AG09309 (cell line): ENCODE measurements at regions not wholly inside any gene's neighbourhood (a gene's known extent, or its start where the extent isn't known, plus 50 kb on each side); places are given as distances from the start of the nearest gene placed in this dataset.

Experiments
- DNase-seq: peaks from one replicate; pipeline ENCODE4 v3.0.0-alpha.2; 2010; ENCODE audit warnings: low read depth
- H3K4me3 ChIP-seq: 2 replicates; pipeline ENCODE4 v1.5.1; 2011; ENCODE audit warnings: mild to moderate bottlenecking, low read depth, low read length, moderate library complexity; ENCODE audit not compliant: control insufficient read depth
- TF ChIP-seq, protein P1 (sequence below): IDR thresholded peaks from 2 replicates; pipeline ENCODE4 v1.5.1; 2011; ENCODE audit warnings: mild to moderate bottlenecking, low read depth, low read length, inconsistent platforms; ENCODE audit not compliant: insufficient read depth, control insufficient read depth; ENCODE audit errors: missing control alignments

DNA sequence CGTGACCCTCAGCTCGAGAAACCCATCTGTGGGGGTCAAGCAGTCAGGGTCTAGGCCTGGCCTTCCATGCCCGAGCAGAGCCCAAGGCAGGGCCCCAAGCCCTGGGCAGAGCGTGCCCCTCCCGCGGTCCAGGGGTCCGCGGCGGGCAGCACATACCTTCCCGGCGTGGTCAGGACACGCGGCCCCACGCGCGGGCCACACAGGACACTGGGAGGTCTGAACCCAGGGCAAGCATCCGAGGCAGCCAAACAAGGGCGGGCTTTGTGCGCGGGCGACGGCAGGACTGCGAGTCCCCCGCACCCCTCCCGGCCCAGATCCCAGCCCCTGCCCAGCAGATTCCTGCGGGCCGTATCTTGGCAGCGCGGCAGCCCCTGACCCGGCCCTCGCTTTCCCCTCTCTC, 61.6 kb upstream of the ACAN start:
- no peak overlapping the region for H3K4me3 ChIP-seq
- no peak for DNase-seq
- TF ChIP-seq, protein P1, sequence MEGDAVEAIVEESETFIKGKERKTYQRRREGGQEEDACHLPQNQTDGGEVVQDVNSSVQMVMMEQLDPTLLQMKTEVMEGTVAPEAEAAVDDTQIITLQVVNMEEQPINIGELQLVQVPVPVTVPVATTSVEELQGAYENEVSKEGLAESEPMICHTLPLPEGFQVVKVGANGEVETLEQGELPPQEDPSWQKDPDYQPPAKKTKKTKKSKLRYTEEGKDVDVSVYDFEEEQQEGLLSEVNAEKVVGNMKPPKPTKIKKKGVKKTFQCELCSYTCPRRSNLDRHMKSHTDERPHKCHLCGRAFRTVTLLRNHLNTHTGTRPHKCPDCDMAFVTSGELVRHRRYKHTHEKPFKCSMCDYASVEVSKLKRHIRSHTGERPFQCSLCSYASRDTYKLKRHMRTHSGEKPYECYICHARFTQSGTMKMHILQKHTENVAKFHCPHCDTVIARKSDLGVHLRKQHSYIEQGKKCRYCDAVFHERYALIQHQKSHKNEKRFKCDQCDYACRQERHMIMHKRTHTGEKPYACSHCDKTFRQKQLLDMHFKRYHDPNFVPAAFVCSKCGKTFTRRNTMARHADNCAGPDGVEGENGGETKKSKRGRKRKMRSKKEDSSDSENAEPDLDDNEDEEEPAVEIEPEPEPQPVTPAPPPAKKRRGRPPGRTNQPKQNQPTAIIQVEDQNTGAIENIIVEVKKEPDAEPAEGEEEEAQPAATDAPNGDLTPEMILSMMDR: no peak

DNA sequence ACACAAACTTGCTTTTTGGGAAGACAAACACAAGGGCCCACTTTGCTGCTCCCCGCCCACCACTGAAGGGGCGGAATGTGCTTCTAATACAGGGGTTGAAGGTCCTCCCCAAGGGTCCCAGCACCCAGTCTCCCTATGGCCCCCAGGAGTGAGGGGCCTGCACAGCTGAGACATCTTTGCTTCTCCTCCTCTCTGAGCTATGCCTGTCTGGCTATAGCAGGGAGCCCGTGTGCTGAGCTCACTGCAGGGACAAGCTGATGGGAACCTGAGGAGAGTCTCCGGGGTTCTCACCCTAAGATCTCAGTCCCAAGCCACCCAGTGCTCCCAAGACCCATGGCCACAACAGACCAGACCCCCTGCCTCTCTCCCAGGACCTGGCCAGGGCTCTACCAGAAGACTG, 61.1 kb upstream of the ACAN start:
- TF ChIP-seq, protein P1: no peak
- DNase-seq: no peak
- no peak overlapping the region for H3K4me3 ChIP-seq

DNA sequence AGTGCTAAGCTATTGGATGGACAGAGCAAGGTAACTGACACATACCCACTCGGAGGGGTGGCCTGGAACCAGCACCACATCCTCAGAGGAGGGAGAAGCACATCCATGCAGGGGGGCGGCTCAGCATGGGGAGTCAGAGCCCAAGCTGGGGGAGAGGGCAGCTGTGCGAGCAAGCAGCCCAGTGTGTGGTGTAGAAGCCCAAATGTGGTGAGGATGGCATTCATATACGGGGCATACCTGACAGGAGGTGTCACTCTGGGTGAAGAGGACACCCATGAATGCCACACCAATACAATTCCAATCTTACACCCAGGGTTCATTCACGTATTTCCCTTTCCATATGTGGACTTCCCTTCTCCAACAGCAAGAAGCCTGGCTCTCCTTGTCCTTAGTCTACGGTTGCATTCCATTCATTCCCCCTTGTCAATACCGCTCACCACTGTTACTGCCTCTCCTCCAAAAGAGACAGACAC, 58.7 kb upstream of the ACAN start:
- no peak for DNase-seq
- TF ChIP-seq, protein P1: no peak
- no peak overlapping the region for H3K4me3 ChIP-seq

DNA sequence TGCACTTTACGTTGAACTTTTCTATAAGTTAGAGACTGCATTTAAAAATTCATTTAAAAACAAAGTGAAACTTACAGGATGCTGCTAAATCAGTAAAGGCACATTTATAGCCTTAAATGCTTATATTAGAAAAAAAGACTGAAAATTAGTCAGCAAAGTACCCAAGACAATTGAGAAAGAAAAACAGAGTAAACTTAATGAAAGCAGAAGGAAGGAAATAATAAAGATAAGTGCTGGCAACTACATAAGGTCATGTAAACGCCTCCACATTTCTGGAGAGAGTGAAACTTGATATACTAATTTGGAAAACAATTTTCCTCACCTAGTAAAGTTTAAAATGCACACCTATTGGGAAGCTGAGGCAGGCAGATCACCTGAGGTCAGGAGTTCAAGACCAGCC, 58.2 kb upstream of the ACAN start:
- TF ChIP-seq, protein P1: no peak
- no peak overlapping the region for H3K4me3 ChIP-seq
- DNase-seq: peak; percentile 38

DNA sequence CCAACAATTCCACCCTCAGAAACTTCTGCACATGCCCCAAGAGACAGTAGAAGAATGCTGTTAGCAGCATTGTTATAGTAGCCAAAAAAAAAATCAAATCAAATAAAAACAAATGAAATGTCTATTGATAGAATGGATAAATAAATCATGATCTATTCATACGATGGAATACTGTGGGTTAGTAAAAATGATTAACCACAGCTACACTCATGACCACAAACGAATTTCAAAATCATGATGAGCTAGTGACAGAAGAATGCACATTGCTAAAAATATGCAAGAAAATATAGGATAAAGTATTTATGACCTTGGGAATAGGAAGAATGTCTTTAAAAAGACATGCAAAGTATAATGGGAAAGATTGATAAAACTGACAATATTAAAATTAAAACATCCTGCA, 57.5 kb upstream of the ACAN start:
- peak; percentile 87 for DNase-seq
- TF ChIP-seq, protein P1: no peak
- H3K4me3 ChIP-seq: no peak overlapping the region

DNA sequence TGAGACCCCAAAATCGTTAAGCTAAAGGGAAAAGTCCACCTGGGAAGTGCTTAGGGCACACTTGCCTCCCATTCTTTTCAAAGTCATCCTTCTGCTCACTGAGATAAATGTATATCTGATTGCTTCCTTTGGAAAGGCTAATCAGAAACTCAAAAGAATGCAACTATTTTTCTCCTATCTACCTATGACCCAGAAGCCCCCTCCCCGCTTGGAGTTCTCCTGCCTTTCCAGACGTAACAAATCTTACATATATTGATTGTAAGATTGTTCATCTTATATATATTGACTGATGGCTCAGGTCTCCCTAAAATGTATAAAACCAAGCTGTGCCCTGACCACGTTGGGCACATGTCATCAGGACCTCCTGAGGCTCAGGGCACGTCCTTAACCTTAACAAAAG, 56.8 kb upstream of the ACAN start:
- TF ChIP-seq, protein P1: no peak
- DNase-seq: no peak
- no peak overlapping the region for H3K4me3 ChIP-seq

DNA sequence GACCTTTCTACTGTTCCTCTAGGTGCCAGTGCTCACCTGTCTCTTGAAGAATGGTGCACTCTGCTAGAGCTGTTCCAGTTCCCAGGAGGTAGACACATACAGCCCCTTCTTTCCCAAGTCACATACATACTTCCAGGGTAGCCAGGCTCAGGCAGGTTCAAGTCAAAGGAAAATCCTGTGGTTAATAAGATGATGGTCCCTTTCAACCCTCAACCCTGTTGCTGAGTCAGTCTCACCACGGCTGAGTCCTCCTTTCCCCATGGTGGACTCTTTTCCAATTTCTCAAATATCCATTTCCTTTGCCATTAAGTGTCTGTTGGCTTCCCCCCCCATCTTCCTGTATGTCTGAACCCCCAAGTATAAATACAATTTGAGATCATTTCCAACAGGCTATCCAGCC, 56.1 kb upstream of the ACAN start:
- TF ChIP-seq, protein P1: no peak

More for the DNA sequence above, 56.1 kb upstream of the ACAN start:
- DNase-seq: no peak
- no peak overlapping the region for H3K4me3 ChIP-seq
